HL-60 (cell line): ENCODE measurements at regions not wholly inside any gene's neighbourhood (a gene's known extent, or its start where the extent isn't known, plus 50 kb on each side); places are given as distances from the start of the nearest gene placed in this dataset.

Source experiments
- POLR2AphosphoS5 ChIP-seq: IDR thresholded peaks from 2 replicates; pipeline ENCODE4 v1.6.1; 2012; ENCODE audit warnings: low read depth
- TF ChIP-seq, protein P1 (sequence below): IDR thresholded peaks from one replicate; pipeline ENCODE4 v1.5.1; 2011; ENCODE audit warnings: low read length, control low read depth, inconsistent platforms; ENCODE audit not compliant: insufficient read depth
- TF ChIP-seq, protein P2 (sequence below): IDR thresholded peaks from 2 replicates; pipeline ENCODE4 v1.6.1; 2012; ENCODE audit warnings: low read depth; ENCODE audit not compliant: insufficient replicate concordance

DNA sequence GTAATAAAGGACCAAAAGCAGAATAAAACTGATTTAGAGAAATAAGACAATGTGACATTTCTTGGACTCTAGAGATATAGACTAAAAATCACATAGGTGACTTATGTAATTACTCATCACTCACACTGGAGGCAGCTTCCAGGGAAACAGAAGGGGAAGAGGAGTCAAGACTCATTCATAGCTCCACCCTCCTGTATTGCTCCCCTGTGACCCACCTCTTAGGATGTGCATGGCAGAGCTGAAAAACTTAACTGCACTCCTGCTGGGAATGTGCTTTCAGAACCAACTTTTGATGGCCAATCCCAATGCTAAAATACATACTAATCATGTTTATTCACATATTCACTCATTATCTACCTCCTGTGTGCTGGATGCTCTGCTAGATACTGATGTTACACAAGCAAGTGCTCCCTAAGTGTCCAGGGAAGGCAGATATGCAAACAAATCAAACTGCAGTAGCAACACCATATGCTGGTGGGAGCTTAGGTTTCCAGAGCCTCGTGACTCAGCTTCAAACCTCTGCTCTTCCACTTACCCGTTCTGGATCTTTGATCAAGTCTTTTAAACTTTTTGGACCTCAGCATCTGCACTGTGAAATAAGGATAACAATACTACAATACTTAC lies 316.1 kb downstream of the GALC start:
- TF ChIP-seq POLR2AphosphoS5: no peak
- TF ChIP-seq, protein P1, sequence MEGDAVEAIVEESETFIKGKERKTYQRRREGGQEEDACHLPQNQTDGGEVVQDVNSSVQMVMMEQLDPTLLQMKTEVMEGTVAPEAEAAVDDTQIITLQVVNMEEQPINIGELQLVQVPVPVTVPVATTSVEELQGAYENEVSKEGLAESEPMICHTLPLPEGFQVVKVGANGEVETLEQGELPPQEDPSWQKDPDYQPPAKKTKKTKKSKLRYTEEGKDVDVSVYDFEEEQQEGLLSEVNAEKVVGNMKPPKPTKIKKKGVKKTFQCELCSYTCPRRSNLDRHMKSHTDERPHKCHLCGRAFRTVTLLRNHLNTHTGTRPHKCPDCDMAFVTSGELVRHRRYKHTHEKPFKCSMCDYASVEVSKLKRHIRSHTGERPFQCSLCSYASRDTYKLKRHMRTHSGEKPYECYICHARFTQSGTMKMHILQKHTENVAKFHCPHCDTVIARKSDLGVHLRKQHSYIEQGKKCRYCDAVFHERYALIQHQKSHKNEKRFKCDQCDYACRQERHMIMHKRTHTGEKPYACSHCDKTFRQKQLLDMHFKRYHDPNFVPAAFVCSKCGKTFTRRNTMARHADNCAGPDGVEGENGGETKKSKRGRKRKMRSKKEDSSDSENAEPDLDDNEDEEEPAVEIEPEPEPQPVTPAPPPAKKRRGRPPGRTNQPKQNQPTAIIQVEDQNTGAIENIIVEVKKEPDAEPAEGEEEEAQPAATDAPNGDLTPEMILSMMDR: no peak
- TF ChIP-seq, protein P2, sequence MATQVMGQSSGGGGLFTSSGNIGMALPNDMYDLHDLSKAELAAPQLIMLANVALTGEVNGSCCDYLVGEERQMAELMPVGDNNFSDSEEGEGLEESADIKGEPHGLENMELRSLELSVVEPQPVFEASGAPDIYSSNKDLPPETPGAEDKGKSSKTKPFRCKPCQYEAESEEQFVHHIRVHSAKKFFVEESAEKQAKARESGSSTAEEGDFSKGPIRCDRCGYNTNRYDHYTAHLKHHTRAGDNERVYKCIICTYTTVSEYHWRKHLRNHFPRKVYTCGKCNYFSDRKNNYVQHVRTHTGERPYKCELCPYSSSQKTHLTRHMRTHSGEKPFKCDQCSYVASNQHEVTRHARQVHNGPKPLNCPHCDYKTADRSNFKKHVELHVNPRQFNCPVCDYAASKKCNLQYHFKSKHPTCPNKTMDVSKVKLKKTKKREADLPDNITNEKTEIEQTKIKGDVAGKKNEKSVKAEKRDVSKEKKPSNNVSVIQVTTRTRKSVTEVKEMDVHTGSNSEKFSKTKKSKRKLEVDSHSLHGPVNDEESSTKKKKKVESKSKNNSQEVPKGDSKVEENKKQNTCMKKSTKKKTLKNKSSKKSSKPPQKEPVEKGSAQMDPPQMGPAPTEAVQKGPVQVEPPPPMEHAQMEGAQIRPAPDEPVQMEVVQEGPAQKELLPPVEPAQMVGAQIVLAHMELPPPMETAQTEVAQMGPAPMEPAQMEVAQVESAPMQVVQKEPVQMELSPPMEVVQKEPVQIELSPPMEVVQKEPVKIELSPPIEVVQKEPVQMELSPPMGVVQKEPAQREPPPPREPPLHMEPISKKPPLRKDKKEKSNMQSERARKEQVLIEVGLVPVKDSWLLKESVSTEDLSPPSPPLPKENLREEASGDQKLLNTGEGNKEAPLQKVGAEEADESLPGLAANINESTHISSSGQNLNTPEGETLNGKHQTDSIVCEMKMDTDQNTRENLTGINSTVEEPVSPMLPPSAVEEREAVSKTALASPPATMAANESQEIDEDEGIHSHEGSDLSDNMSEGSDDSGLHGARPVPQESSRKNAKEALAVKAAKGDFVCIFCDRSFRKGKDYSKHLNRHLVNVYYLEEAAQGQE: no peak
